Bronchial epithelial cell (primary cell): ENCODE measurements at regions not wholly inside any gene's neighbourhood (a gene's known extent, or its start where the extent isn't known, plus 50 kb on each side); places are given as distances from the start of the nearest gene placed in this dataset.
"Not testable (repeated sequence)": the region's sequence is repeated elsewhere in the genome, so short reads cannot be mapped to it uniquely, and the experiment has no call there.

Source experiments
- DNase-seq: peaks from one replicate; pipeline ENCODE4 v3.0.0-alpha.2; 2010; ENCODE audit warnings: low read depth
- FAIRE-seq: peaks from 2 replicates; lab custom pipeline; 2011; peaks lifted over from hg19 to GRCh38; lab: Jason Lieb, UNC
- H3K27me3 ChIP-seq: 2 replicates; pipeline ENCODE4 v1.5.1; 2011; ENCODE audit warnings: low read length; ENCODE audit not compliant: control insufficient read depth, insufficient read depth
- H3K36me3 ChIP-seq: 2 replicates; pipeline ENCODE4 v1.5.1; 2011; ENCODE audit warnings: low read length; ENCODE audit not compliant: control insufficient read depth, insufficient read depth
- H3K4me3 ChIP-seq: 2 replicates; pipeline ENCODE4 v1.5.1; 2011; ENCODE audit warnings: mild to moderate bottlenecking, low read depth, low read length, control low read depth
- TF ChIP-seq, protein P1 (sequence below): IDR thresholded peaks from 2 replicates; pipeline ENCODE4 v1.5.1; 2011; ENCODE audit warnings: mild to moderate bottlenecking, moderate library complexity, low read length, control low read depth, inconsistent platforms; ENCODE audit not compliant: insufficient read depth, severe bottlenecking

DNA sequence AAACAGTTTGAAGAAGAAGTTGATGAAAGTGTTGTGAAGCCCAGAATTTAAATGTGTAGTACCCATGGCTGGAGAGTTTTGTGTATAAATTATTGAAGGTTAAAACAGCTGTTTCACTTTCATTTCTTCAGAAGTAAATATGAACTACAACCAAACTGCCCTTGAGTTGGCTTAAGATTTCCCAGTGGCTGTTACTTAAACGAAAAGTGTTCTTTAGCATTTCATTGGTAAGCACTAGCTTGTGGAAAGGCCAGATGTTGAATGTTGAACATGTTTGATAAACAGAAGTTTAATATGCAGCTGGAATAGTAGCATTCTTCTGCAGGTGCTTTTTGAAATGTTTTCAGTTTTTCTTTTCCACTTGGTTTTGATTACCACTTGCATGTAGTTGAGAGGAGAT is 83.2 kb upstream of the TNRC6B start:
- H3K27me3 ChIP-seq = no peaks in the 10 kb centered on the region
- DNase-seq (no peak), FAIRE-seq (no peak)
- no peak overlapping the region for H3K4me3 ChIP-seq
- TF ChIP-seq, protein P1, sequence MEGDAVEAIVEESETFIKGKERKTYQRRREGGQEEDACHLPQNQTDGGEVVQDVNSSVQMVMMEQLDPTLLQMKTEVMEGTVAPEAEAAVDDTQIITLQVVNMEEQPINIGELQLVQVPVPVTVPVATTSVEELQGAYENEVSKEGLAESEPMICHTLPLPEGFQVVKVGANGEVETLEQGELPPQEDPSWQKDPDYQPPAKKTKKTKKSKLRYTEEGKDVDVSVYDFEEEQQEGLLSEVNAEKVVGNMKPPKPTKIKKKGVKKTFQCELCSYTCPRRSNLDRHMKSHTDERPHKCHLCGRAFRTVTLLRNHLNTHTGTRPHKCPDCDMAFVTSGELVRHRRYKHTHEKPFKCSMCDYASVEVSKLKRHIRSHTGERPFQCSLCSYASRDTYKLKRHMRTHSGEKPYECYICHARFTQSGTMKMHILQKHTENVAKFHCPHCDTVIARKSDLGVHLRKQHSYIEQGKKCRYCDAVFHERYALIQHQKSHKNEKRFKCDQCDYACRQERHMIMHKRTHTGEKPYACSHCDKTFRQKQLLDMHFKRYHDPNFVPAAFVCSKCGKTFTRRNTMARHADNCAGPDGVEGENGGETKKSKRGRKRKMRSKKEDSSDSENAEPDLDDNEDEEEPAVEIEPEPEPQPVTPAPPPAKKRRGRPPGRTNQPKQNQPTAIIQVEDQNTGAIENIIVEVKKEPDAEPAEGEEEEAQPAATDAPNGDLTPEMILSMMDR = no peak
- no peaks in the 10 kb centered on the region for H3K36me3 ChIP-seq

GRCh38 chr22:40099887-40100286 is 77.8 kb upstream of the TNRC6B start:
- DNase-seq, H3K4me3 ChIP-seq, H3K27me3 ChIP-seq, H3K36me3 ChIP-seq, FAIRE-seq: not testable (repeated sequence)

DNA sequence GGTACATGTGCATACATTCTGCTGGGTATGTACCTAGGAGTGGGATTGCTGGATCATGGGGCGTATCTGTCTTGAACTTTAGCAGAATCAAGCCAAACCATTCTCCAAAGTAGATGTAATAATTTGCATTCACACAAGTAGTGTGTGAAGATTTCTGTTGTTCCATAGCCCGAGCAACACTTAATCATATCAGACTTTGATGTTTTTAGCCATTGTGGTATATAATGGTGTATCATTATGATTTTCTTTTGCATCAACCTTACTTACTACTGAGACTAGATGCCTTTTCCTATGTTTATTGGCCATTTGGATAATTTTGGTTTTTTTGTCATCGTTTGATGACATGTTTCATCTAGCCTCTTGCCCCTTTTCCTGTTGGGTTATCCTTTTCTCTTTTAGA is 72.0 kb upstream of the TNRC6B start:
- TF ChIP-seq, protein P1 = no peak
- no peaks in the 10 kb centered on the region for H3K27me3 ChIP-seq
- DNase-seq (no peak), FAIRE-seq (no peak)
- no peaks in the 10 kb centered on the region for H3K36me3 ChIP-seq
- H3K4me3 ChIP-seq = no peak overlapping the region

- no peaks in the 10 kb centered on the region for H3K36me3 ChIP-seq
- DNase-seq (no peak), FAIRE-seq (no peak)
- H3K4me3 ChIP-seq = no peak overlapping the region
- H3K27me3 ChIP-seq = no peaks in the 10 kb centered on the region
- TF ChIP-seq, protein P1 = no peak
Observed at GRCh38 chr22:40107244-40107643, 70.5 kb upstream of the TNRC6B start.

GRCh38 chr22:40107851-40108378 is 69.8 kb upstream of the TNRC6B start:
- H3K4me3 ChIP-seq = no peak overlapping the region
- peak; percentile 45 for DNase-seq
- TF ChIP-seq, protein P1 = no peak
- no peak for FAIRE-seq
- no peaks in the 10 kb centered on the region for H3K36me3 ChIP-seq
- H3K27me3 ChIP-seq = no peaks in the 10 kb centered on the region

DNA sequence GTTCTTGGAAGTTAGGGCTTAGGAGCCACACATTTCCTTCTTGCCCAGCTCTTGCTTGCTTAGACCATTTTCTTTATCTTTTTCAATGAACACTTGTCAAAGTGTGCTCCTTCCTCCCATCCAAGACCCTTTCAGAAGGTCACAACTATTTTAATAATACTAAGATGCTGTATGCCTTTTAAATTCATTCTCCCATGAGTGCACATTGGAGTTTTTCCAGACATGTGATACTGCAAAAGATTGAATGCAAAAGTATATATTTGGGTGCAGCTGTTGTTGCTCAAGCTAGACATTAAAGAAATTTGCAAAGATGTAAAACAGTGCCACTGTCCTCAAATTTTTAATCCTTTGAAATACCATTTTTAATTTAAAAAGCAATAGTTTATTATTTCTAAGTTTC is 69.3 kb upstream of the TNRC6B start:
- no peak overlapping the region for H3K4me3 ChIP-seq
- no peak for DNase-seq
- TF ChIP-seq, protein P1 = no peak
- H3K27me3 ChIP-seq = no peaks in the 10 kb centered on the region
- no peak for FAIRE-seq
- H3K36me3 ChIP-seq = no peaks in the 10 kb centered on the region

DNA sequence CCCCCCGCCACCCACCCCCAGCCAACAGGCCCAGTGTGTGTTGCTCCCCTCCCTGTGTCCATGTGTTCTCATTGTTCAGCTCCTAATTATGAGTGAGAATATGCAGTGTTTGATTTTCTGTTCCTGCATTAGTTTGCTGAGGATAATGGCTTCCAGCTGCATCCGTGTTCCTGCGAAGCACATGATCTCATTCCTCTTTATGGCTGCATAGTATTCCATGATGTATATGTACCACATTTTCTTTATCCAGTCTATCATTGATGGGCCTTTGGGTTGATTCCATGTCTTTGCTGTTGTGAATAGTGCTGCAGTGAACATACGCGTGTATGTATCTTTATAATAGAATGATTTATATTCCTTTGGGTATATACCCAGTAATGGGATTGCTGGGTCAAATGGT is 68.8 kb upstream of the TNRC6B start:
- H3K36me3 ChIP-seq, DNase-seq, FAIRE-seq, H3K4me3 ChIP-seq, H3K27me3 ChIP-seq: not testable (repeated sequence)
